NCI-H146 treated with DMSO at 0.1 percent for 48 hours (cell line): ENCODE measurements at regions not wholly inside any gene's neighbourhood (a gene's known extent, or its start where the extent isn't known, plus 50 kb on each side); places are given as distances from the start of the nearest gene placed in this dataset.
"Not testable (repeated sequence)": the region's sequence is repeated elsewhere in the genome, so short reads cannot be mapped to it uniquely, and the experiment has no call there.

Experiments
- DNase-seq: peaks from one replicate; lab custom pipeline; 2025; ENCODE audit not compliant: unreplicated experiment; lab: John Stamatoyannopoulos, UW

- no peak for DNase-seq
Observed at GRCh38 chr6:170003451-170004160, 252.2 kb downstream of the ERMARD start.

DNA sequence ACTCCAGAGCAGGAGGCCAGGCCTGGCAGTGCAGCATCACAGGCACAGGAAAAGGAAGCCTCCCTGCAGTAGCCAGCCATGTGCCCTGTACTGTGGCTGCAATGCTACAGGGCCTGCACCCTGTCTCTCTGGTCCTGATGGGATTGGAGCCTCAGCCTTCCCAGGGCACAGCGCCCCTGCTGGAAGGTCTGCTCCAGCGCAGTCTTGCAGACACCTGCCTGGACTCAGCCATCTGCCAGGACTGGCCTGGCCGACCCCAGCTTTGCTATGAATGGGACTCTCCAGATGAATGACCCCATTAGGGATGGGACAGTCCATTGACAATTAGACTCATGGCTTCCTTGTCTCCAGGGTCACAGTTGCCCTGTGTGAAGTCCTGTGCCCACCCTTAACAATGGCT, 251.6 kb downstream of the ERMARD start:
- no peak for DNase-seq

- DNase-seq, result not testable (repeated sequence)
Observed at GRCh38 chr6:170001782-170002181, 250.4 kb downstream of the ERMARD start.

DNA sequence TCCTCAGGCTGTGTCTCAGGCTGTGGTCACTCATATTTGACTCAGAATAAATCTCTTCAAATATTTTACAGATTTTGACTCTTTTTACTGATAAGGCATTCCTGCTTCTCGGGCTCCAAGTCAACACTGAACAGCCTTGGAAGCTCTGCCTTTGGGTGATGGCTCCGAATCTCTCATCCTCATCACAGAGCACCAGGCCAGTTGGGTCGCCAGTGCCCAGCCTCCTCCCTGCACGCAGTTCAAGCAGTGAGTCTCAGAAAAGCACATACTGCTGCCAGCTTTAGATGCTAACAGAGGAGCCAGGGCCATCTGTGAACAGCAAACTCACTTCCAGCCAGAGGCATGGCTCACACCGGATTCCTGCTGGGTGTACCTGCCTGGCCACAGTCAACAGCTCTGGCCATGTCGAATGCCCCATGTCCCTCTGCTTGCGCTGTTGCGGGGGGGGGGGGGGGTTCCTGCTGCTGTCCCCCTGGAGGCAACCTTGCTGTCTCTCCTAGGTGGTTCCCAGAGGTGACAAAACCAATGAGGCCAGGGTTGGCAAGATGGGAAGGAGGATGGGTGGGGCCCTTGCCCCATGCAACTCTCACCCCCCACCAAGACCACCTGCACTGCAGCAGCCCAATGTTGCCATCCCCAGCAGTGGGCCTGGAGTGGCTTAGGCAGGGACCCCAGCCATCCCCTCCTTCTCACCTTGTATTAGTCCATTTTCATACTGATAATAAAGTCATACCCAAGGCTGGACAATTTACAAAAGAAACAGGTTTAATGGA, 248.8 kb downstream of the ERMARD start:
- DNase-seq, result no peak

DNA sequence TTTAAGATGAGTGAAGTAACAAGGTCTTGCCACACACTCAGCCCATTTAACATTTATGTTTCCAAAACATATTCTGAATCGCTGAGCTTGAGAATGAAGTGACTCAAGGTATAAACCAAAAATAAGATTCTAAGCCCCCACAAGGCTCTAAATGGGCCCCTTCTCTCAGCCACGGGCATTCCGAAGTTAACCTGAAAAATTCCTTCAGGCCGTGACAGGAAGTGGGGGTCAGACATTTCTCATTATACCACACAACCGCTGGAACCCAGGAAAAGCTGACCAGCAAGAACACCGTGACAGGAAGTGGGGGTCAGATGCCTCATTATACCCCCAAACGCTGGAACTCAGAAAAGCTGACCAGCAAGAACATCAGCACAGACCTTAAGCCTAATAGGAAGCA, 247.9 kb downstream of the ERMARD start:
- no peak for DNase-seq

DNA sequence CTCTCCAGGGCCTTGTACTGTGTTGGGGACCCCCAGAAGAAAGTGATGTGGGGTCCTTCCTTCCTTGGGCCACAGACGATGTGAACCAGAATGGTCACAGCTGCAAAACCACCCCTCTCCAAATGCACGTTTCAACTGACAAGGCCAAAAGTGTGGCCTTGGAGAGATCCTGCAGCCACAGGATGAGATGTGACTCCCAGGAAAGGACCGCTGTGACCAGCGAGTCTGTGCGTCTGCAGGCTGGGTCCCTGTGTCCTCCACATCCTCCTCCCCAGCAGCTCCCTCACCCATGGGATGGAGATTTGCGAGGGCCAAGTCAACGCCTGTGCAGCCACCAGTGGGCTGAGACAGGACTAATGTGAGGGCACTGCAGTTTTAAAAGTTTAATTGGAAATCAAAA, 247.0 kb downstream of the ERMARD start:
- no peak for DNase-seq

DNA sequence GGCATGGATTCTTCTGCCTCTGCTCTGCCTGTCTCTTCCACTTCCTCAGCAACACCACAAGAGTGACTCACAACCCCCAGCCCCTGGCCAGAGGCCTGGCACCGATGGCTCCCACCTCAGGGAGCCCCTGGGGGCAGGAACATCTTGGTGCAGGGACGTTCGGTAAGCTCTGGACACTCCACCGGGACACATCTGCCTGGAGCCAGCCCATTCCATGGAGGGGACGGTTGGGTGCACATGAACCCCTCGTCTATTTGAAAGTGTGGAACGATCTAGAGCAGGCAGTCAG, 246.5 kb downstream of the ERMARD start:
- no peak for DNase-seq

GRCh38 chr6:169997187-169997929, 245.9 kb downstream of the ERMARD start:
- DNase-seq, result no peak

GRCh38 chr6:169996378-169997051, 245.1 kb downstream of the ERMARD start:
- DNase-seq, result no peak

GRCh38 chr6:169994739-169995138, 243.3 kb downstream of the ERMARD start:
- no peak for DNase-seq

- DNase-seq, result no peak
Observed at GRCh38 chr6:169993861-169994481, 242.5 kb downstream of the ERMARD start.

- no peak for DNase-seq
Observed at GRCh38 chr6:169991913-169992312, 240.5 kb downstream of the ERMARD start.

GRCh38 chr6:169991031-169991390, 239.6 kb downstream of the ERMARD start:
- DNase-seq, result no peak

- DNase-seq, result no peak
Observed at GRCh38 chr6:169990095-169991030, 238.9 kb downstream of the ERMARD start.

GRCh38 chr6:169989594-169989993, 238.2 kb downstream of the ERMARD start:
- DNase-seq, result no peak

GRCh38 chr6:169988769-169989550, 237.5 kb downstream of the ERMARD start:
- DNase-seq, result no peak

DNA sequence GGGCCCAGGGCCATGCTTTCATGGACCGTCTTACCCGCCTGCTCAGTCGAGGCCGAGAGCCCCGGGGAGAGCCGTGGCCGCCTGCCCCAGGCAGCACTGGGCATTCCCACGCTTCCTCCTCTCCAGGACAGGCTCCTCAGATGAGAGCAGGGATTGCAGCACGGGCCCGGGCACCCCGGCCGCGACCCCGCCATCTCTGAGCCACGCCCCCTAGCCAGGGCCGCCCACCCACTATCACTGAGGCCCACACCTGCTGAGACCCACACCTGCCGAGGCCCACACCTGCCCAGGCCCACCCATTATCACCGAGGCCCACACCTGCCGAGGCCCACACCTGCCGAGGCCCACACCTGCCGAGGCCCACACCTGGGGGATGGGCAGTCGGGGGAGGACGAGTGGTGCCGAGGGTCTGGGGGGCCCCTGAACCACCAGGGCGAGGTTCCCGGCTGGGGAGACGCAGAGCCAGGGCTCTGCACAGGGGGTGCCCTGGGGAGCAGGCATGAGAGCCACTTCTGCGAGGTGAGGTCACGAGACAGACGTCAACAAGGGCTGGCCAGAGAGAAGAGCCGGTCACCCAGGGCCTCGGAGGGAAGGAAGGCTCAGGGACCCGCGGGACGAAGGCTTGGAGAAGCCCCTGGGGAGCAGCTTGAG, 235.6 kb downstream of the ERMARD start:
- no peak for DNase-seq

DNA sequence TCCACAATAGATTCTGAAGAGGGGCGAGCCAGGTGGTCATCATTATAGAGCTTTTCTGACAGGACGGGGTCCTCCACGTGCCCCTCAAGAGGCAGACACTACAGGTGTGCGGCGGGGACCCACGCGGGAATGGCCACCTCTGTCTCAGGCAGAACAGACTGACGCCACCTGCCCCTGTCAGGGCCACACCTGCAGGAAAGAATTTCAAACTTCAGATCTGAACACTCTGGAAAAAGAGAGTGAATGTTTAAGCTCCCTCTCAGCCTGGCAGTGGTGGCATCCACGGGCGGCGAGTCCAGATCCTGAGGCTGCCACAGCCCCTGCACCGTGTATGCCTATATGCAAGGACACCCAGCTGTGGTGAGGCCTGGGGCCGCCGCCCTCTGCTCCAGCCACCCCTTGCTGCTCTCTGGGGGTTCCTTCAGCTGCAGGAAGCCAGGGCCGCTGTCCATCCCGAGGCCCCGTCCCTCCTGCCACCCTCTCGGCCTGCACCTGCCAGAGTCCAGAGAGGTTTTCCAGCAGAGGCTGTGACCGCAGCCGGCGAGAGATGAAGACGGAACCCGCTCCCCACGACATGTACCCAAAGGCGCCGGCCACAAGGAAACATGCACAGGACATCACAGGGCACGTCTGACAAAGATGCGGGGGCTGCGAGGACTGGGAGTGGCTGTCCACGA, 234.9 kb downstream of the ERMARD start:
- DNase-seq, result no peak
